H1 (cell line): ENCODE measurements at regions not wholly inside any gene's neighbourhood (a gene's known extent, or its start where the extent isn't known, plus 50 kb on each side); places are given as distances from the start of the nearest gene placed in this dataset.

Experiments
- CTCF ChIA-PET: fragments of 300-600 bp; sonication (Branson Sonifier 250); formaldehyde crosslinking; loops from one replicate; lab custom pipeline; 2021; ENCODE audit not compliant: partially characterized antibody; lab: Charles Lee
- POLR2A ChIA-PET: fragments of 300-600 bp; sonication (Branson Sonifier 250); formaldehyde crosslinking; loops from one replicate; lab custom pipeline; 2021; ENCODE audit warnings: inconsistent platforms; ENCODE audit not compliant: partially characterized antibody; lab: Charles Lee
- DNase-seq, 2 experiments: peaks; one replicate each; pipeline versions ENCODE4 v3.0.0 to v3.0.0-alpha.2; 2010 to 2022; ENCODE audit warnings: low spot score in 2 of 2, low read depth in 1 of 2, mixed read lengths in 1 of 2
- FAIRE-seq: peaks from 2 replicates; lab custom pipeline; 2011; peaks lifted over from hg19 to GRCh38; lab: Jason Lieb, UNC
- H2AFZ ChIP-seq: 2 replicates; pipeline ENCODE4 v1.8.1; 2012; ENCODE audit warnings: low read length, inconsistent platforms
- H2AK5ac ChIP-seq: 2 replicates; pipeline ENCODE4 v1.6.1; 2013; ENCODE audit warnings: low read depth, low read length
- H2BK120ac ChIP-seq: replicated peaks from 2 replicates; pipeline ENCODE3; 2013; ENCODE audit warnings: low read depth, low read length, inconsistent platforms
- H2BK12ac ChIP-seq: 2 replicates; pipeline ENCODE4 v1.6.1; 2013; ENCODE audit warnings: low read depth, low read length
- H2BK15ac ChIP-seq: 2 replicates; pipeline ENCODE4 v1.6.1; 2013; ENCODE audit warnings: low read length
- H2BK20ac ChIP-seq: 2 replicates; pipeline ENCODE4 v1.6.1; 2013; ENCODE audit warnings: low read length
- H2BK5ac ChIP-seq: 2 replicates; pipeline ENCODE4 v1.6.1; 2013; ENCODE audit warnings: low read depth, low read length
- H3K14ac ChIP-seq: 2 replicates; pipeline ENCODE4 v1.6.1; 2013; ENCODE audit warnings: inconsistent platforms; ENCODE audit not compliant: insufficient read length
- H3K18ac ChIP-seq: 2 replicates; pipeline ENCODE4 v1.6.1; 2013; ENCODE audit warnings: low read length; ENCODE audit errors: extremely low read depth
- H3K23ac ChIP-seq: 2 replicates; pipeline ENCODE4 v1.6.1; 2013; ENCODE audit warnings: inconsistent platforms; ENCODE audit not compliant: insufficient read length
- H3K23me2 ChIP-seq: 2 replicates; pipeline ENCODE4 v1.6.1; 2013; ENCODE audit warnings: low read depth, low read length
- H3K27ac ChIP-seq: 2 replicates; pipeline ENCODE4 v1.6.1; 2011; ENCODE audit warnings: low read depth, low read length, inconsistent platforms
- H3K27me3 ChIP-seq, 4 experiments: replicated peaks in 1 of 4; 1 replicate in 1 of 4; 2 replicates in 3 of 4; pipeline versions ENCODE4 v1.6.1 to v1.8.1; 2011 to 2013; ENCODE audit warnings: low read length in 3 of 4, mild to moderate bottlenecking in 3 of 4, inconsistent platforms in 2 of 4, mixed read lengths in 2 of 4, moderate library complexity in 1 of 4; ENCODE audit not compliant: control insufficient read depth in 3 of 4, insufficient read depth in 3 of 4; ENCODE audit errors: extremely low read depth in 1 of 4
- H3K36me3 ChIP-seq, 4 experiments: 2 replicates each; pipeline versions ENCODE4 v1.6.1 to v1.8.1; 2011 to 2013; ENCODE audit warnings: mild to moderate bottlenecking in 4 of 4, low read length in 3 of 4, moderate library complexity in 2 of 4, control low read depth in 1 of 4, inconsistent platforms in 1 of 4; ENCODE audit not compliant: insufficient read depth in 4 of 4, control insufficient read depth in 2 of 4
- H3K4ac ChIP-seq: replicated peaks from 2 replicates; pipeline ENCODE3; 2013; ENCODE audit warnings: low read length, low read depth, mixed read lengths, inconsistent platforms; ENCODE audit not compliant: insufficient read length
- H3K4me1 ChIP-seq, 4 experiments: replicated peaks in 1 of 4; 1 replicate in 1 of 4; 2 replicates in 3 of 4; pipeline versions ENCODE4 v1.6.1 to v1.8.1; 2011 to 2013; ENCODE audit warnings: low read length in 3 of 4, inconsistent platforms in 2 of 4, mixed read lengths in 1 of 4; ENCODE audit not compliant: insufficient read depth in 4 of 4, control insufficient read depth in 3 of 4
- H3K4me2 ChIP-seq, 2 experiments: 2 replicates each; pipeline versions ENCODE4 v1.6.1 to v1.8.1; 2011 to 2013; ENCODE audit warnings: low read depth in 2 of 2, low read length in 2 of 2, control low read depth in 1 of 2, inconsistent platforms in 1 of 2, mild to moderate bottlenecking in 1 of 2; ENCODE audit not compliant: insufficient read depth in 1 of 2
- H3K4me3 ChIP-seq, 4 experiments: fragments of 200-600, 300-600 bp in 1 of 4; sonication (generic), shearing (Covaris generic), sonication (Bioruptor Twin) in 1 of 4; 2 replicates each; pipeline versions ENCODE4 v1.5.1 to v1.8.1; 2011 to 2016; ENCODE audit warnings: low read length in 4 of 4, low read depth in 3 of 4, control low read depth in 2 of 4, inconsistent platforms in 2 of 4, mild to moderate bottlenecking in 2 of 4, mixed read lengths in 1 of 4, moderate library complexity in 1 of 4; ENCODE audit not compliant: insufficient read depth in 2 of 4; ENCODE audit errors: extremely low read depth in 1 of 4
- H3K56ac ChIP-seq: replicated peaks from 2 replicates; pipeline ENCODE3; 2013; ENCODE audit warnings: low read depth, mild to moderate bottlenecking, mixed read lengths, low read length, inconsistent platforms; ENCODE audit not compliant: insufficient read length
- H3K79me1 ChIP-seq: 2 replicates; pipeline ENCODE4 v1.6.1; 2013; ENCODE audit warnings: low read depth, low read length, control low read depth
- H3K79me2 ChIP-seq, 2 experiments: 2 replicates each; pipeline versions ENCODE4 v1.6.1 to v1.8.1; 2012 to 2013; ENCODE audit warnings: low read length in 2 of 2, mild to moderate bottlenecking in 2 of 2, inconsistent platforms in 1 of 2; ENCODE audit not compliant: insufficient read depth in 2 of 2, control insufficient read depth in 1 of 2
- H3K9ac ChIP-seq, 4 experiments: replicated peaks in 1 of 4; 1 replicate in 1 of 4; 2 replicates in 3 of 4; pipeline versions ENCODE4 v1.6.1 to v1.8.1; 2011 to 2013; ENCODE audit warnings: low read depth in 3 of 4, low read length in 3 of 4, control low read depth in 2 of 4, mild to moderate bottlenecking in 2 of 4, moderate library complexity in 2 of 4, inconsistent platforms in 1 of 4; ENCODE audit errors: extremely low read depth in 1 of 4
- H3K9me3 ChIP-seq, 2 experiments: 2 replicates each; pipeline versions ENCODE4 v1.6.1 to v1.8.1; 2012 to 2013; ENCODE audit warnings: mild to moderate bottlenecking in 2 of 2, moderate library complexity in 2 of 2, control low read depth in 1 of 2, inconsistent platforms in 1 of 2, low read depth in 1 of 2, low read length in 1 of 2, mixed read lengths in 1 of 2; ENCODE audit not compliant: insufficient read depth in 2 of 2
- H4K20me1 ChIP-seq, 2 experiments: replicated peaks in 1 of 2; 2 replicates each; pipeline versions ENCODE3 to v1.8.1; 2011 to 2013; ENCODE audit warnings: inconsistent platforms in 2 of 2, low read length in 2 of 2, mild to moderate bottlenecking in 1 of 2; ENCODE audit not compliant: insufficient read depth in 2 of 2, control insufficient read depth in 1 of 2
- H4K5ac ChIP-seq: 2 replicates; pipeline ENCODE4 v1.6.1; 2013; ENCODE audit warnings: low read length, low read depth, mixed read lengths, inconsistent platforms; ENCODE audit not compliant: insufficient read length
- H4K8ac ChIP-seq: 2 replicates; pipeline ENCODE4 v1.8.0; 2013; ENCODE audit warnings: mild to moderate bottlenecking, moderate library complexity, low read length, inconsistent platforms; ENCODE audit not compliant: insufficient read depth; ENCODE audit errors: extremely low read depth
- H4K91ac ChIP-seq: replicated peaks from 2 replicates; pipeline ENCODE3; 2013; ENCODE audit warnings: low read length, mixed read lengths, inconsistent platforms; ENCODE audit not compliant: insufficient read length
- E2F6 ChIP-seq: IDR thresholded peaks from 2 replicates; pipeline ENCODE4 v1.6.1; 2012; ENCODE audit warnings: inconsistent platforms
- EZH2 ChIP-seq: fragments of 200-600 bp; sonication (generic); IDR thresholded peaks from 2 replicates; pipeline ENCODE4 v1.7.1; 2012; ENCODE audit warnings: low read depth, mild to moderate bottlenecking, moderate library complexity, low read length, inconsistent platforms; ENCODE audit not compliant: severe bottlenecking
- POLR2A ChIP-seq, 2 experiments: IDR thresholded peaks; 1 replicate in 1 of 2; 2 replicates in 1 of 2; pipeline ENCODE4 v1.6.1; 2011; ENCODE audit warnings: low read depth in 2 of 2, low read length in 2 of 2, mild to moderate bottlenecking in 2 of 2; ENCODE audit errors: control extremely low read depth in 1 of 2
- SIX5 ChIP-seq: IDR thresholded peaks from 2 replicates; pipeline ENCODE4 v1.6.1; 2011; ENCODE audit warnings: mild to moderate bottlenecking, low read depth, low read length
- WGBS, 2 experiments: shearing (Covaris generic) in 1 of 2; methylation state at CpG; one replicate each; pipeline versions ENCODE4 v1.1.6 to v1.1.7; 2013 to 2015; ENCODE audit warnings: low lambda C conversion rate in 2 of 2, mixed read lengths in 2 of 2, inconsistent platforms in 1 of 2, low coverage in 1 of 2, missing lambda C conversion rate in 1 of 2; ENCODE audit not compliant: insufficient replicate concordance in 2 of 2, insufficient coverage in 1 of 2, insufficient read length in 1 of 2; ENCODE audit errors: extremely low coverage in 1 of 2, missing lambda C conversion rate in 1 of 2; 5-methylcytosine and 5-hydroxymethylcytosine counted together

DNA sequence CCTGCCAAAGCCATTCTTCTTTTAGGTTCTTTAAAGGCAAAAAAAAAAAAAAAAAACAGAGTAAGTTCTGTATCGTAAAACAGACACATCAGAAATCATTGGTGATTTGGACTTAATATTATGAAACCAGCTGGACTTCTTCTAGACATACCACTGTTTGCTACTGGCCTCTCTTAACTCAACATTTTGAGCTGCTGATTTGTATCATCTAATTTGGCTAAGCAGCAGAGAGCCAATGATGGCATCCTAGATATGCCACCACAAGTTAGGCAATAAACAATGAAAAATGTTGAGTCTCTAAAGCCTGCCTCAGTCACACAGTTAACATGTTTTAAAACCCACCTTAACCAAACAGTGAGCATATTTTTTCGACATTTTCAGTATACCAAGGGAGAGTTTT is 1034.3 kb upstream of the NXPH2 start:
- 93% methylated on average over 2 of the region's 2 CpGs; no CpG with 5 or more reads in 1 of the 2 experiments for WGBS, 2 experiments
- TF ChIP-seq SIX5 (no peak), EZH2 (no peak), POLR2A (IDR thresholded peaks at IDR 0.05; ENCODE audit: control extremely low read depth in 1 of 2, low read depth in 2 of 2, low read length in 2 of 2) (no peak), E2F6 (no peak)

More for the DNA sequence above, 1034.3 kb upstream of the NXPH2 start:
- no peaks in the 10 kb centered on the region for H3K79me2 ChIP-seq
- no peak overlapping the region for H3K14ac ChIP-seq
- H3K9ac ChIP-seq, result no peak overlapping the region
- FAIRE-seq (no peak), DNase-seq (no peak)
- no peak overlapping the region for H2BK5ac ChIP-seq
- H3K4me3 ChIP-seq, result no peak overlapping the region
- H3K36me3 ChIP-seq, result no peaks in the 10 kb centered on the region
- no peaks in the 10 kb centered on the region for H3K4me1 ChIP-seq
- no peaks in the 10 kb centered on the region; the same call in 1 of the 2 replicates for H3K23me2 ChIP-seq
- H3K18ac ChIP-seq, result no peak overlapping the region
- no peak overlapping the region for H3K4me2 ChIP-seq
- H3K56ac ChIP-seq, result no peak overlapping the region
- POLR2A ChIA-PET, result no interaction called here
- no peak overlapping the region for H4K91ac ChIP-seq
- no peak overlapping the region for H3K4ac ChIP-seq
- H2BK120ac ChIP-seq, result no peak overlapping the region
- H2AFZ ChIP-seq, result no peak overlapping the region
- H3K27ac ChIP-seq, result no peak overlapping the region
- H4K8ac ChIP-seq, result no peak overlapping the region
- no peak overlapping the region for H4K5ac ChIP-seq
- no peak overlapping the region for H2BK20ac ChIP-seq
- no peak overlapping the region for H2BK15ac ChIP-seq
- no peaks in the 10 kb centered on the region for H4K20me1 ChIP-seq
- no peak overlapping the region for H3K23ac ChIP-seq
- no peak overlapping the region for H2AK5ac ChIP-seq
- CTCF ChIA-PET, result no interaction called here
- no peaks in the 10 kb centered on the region for H3K9me3 ChIP-seq
- H3K79me1 ChIP-seq, result no peaks in the 10 kb centered on the region
- H3K27me3 ChIP-seq, result no peaks in the 10 kb centered on the region
- no peak overlapping the region for H2BK12ac ChIP-seq
